GM10266 (cell line): ENCODE measurements at regions not wholly inside any gene's neighbourhood (a gene's known extent, or its start where the extent isn't known, plus 50 kb on each side); places are given as distances from the start of the nearest gene placed in this dataset.

Experiments used
- DNase-seq: peaks from one replicate; pipeline ENCODE4 v3.0.0; 2012; ENCODE audit errors: extremely low spot score
- TF ChIP-seq, protein P1 (sequence below): IDR thresholded peaks from 2 replicates; pipeline ENCODE4 v1.5.1; 2012; ENCODE audit warnings: mild to moderate bottlenecking, low read depth; ENCODE audit not compliant: control insufficient read depth, insufficient read depth; ENCODE audit errors: missing control alignments

DNA sequence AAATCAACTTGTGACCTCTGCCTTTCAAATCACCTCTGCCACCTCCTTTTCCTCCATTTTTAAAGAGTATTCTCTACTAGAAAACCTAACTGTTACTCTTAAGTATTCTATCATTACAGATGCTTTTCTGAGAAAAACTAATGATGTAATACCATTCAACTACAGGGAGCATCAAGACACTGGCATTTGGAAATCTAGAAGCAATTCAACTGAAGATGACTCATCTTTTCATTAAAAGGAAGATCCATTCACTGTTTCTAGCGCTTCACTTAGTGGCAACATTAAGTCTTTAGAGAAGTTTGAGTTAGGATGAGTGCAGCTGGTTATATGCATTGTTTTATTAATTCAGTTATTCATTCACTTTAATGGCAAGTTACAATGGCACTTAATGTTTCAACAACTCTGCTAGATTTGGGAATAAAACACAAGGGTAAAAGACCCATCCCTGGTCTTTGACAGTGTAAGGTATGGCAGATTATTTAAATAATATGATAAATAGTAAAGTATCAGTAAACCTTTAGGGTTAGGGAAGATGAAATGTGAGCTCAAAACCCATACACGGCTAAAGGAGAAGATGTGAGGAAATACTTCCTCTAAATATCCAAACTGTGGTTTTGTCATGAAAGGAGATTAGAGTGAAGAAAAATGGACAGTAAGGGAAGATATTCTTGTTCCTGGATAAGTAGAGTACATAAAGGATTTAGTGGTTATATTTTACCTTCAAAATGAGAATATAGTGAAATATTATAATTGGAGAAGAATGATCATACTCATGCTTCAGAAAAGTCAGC, 61.7 kb downstream of the KCNJ2 start:
- TF ChIP-seq, protein P1, sequence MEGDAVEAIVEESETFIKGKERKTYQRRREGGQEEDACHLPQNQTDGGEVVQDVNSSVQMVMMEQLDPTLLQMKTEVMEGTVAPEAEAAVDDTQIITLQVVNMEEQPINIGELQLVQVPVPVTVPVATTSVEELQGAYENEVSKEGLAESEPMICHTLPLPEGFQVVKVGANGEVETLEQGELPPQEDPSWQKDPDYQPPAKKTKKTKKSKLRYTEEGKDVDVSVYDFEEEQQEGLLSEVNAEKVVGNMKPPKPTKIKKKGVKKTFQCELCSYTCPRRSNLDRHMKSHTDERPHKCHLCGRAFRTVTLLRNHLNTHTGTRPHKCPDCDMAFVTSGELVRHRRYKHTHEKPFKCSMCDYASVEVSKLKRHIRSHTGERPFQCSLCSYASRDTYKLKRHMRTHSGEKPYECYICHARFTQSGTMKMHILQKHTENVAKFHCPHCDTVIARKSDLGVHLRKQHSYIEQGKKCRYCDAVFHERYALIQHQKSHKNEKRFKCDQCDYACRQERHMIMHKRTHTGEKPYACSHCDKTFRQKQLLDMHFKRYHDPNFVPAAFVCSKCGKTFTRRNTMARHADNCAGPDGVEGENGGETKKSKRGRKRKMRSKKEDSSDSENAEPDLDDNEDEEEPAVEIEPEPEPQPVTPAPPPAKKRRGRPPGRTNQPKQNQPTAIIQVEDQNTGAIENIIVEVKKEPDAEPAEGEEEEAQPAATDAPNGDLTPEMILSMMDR = no peak
- no peak for DNase-seq

DNA sequence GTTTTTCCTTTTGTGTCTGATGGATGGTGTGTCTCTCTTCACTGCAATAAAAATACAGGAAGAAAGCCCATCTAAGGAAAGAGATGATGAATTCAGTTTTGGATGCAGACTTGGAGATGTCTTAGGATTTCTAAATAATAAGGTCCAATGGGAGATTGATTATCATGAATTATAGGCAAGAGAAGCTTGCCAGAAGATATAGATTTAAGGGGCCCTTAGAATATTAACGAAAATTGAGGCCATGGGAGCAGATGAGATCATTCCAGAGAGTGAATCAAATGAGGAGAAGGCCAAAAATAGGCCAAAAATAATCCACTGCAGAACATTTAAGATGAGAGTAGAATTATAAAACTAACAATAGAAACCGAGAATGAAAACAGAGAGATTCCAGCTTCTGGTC, 63.1 kb downstream of the KCNJ2 start:
- TF ChIP-seq, protein P1 = no peak
- DNase-seq = no peak

DNA sequence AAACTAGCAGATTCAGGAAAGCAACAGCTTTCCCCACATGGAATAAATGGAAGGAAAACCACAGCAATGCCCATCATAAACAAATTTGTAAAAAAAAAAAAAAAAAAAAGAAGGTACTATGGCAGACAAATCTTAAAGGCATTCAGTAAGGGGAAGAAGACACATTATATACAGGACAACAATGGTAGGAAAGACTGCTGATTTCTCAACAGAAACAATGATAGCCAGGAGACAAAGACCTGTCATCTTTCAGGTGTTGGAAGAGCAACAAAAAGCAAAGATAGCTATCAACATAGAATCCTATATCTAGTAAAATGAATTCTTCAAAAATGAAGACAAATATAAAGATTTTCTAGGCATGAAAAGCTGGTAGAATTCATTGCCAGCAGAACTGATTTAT, 65.9 kb downstream of the KCNJ2 start:
- no peak for DNase-seq
- TF ChIP-seq, protein P1 = no peak

DNA sequence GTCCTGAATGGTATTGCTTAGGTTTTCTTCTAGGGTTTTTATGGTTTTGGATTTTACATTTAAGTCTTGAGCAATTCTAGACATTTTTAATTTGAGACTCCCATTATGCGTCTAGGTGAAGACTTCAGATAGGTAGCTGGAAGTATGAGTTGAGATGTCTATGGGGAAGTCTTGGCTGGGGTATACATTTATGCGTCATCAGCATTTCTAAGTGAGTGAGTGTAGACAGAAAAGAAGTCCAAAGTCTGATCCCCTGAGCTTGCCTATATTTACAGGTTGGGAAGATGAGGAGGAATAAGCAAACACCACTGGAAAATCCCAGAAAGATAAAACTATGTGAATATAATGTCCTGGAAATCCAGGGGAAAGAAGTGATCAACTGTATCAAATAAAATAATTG, 68.9 kb downstream of the KCNJ2 start:
- TF ChIP-seq, protein P1 = no peak
- no peak for DNase-seq

DNA sequence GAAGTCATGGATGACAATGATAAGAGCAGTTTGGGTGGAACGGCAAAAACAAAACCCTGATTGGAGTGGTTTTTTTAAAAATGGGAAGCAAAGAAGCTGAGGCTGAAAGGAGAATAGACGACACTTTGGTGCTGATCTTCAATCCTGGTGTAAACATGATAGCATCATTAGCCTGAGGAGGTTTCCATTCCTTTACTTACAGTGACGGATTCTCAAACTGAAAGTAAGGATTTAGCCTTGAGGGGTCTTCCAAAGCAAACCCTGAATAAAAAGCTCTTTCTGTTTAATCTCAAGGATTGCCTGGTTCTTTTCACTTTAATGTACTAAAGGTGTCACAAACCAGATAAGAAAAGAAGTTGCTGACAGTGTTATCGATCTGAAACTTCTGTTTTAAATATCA, 69.3 kb downstream of the KCNJ2 start:
- TF ChIP-seq, protein P1 = no peak
- no peak for DNase-seq

DNA sequence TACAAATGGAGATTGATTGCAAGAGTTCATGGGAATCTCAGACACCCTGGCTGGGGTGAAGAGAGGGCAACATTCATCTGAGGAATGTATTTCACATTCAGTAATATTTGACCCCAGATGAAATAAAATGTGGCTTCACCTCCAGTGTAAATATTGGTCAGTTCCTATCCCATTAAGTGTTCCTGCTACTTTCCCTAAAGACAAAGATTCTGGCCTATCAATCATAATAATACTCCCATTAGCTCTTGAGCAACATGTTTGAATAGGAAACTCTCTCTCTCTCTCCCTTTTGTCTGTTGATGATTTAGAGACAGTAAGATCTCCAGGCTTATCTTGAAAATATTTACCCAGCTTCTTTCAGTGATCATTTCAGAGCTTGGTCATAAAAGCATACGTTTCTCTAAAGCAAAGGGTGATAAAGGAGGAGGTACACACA, 70.1 kb downstream of the KCNJ2 start:
- no peak for DNase-seq
- TF ChIP-seq, protein P1 = no peak

DNA sequence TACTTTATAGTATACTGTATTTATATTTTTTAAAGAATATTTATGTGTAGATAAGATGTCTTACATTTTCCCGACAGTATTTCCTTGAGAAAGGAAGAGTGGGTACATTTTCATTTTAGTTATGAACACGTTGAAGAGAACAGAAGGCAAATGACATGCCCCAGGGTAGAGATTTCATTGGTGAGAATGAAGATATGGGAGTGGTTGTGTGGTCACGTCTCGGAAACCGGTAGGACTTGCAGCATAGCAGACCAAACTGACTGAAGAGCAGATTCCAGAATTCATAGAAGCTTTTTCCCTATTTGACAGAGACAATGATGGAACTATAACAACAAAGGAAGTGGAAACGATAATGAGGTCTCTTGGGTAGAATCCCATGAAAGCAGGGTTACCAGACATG, 71.7 kb downstream of the KCNJ2 start:
- TF ChIP-seq, protein P1 = no peak
- DNase-seq = no peak
